Mesenchymal stem cell (in vitro differentiated cells and primary cell): ENCODE measurements at regions not wholly inside any gene's neighbourhood (a gene's known extent, or its start where the extent isn't known, plus 50 kb on each side); places are given as distances from the start of the nearest gene placed in this dataset.

Source experiments
- DNase-seq: peaks from one replicate; pipeline ENCODE4 v3.0.0-alpha.2; 2013
- H2AFZ ChIP-seq: one replicate; pipeline ENCODE4 v1.6.1; 2013; ENCODE audit warnings: low read depth, mild to moderate bottlenecking, control low read depth, inconsistent platforms, low read length, moderate library complexity
- H2AK5ac ChIP-seq: 2 replicates; pipeline ENCODE4 v1.6.1; 2013; ENCODE audit warnings: low read length, moderate library complexity, mild to moderate bottlenecking, inconsistent platforms; ENCODE audit not compliant: severe bottlenecking
- H2BK120ac ChIP-seq: one replicate; pipeline ENCODE4 v1.6.1; 2013; ENCODE audit warnings: low read depth, mild to moderate bottlenecking, inconsistent platforms, low read length, moderate library complexity
- H2BK12ac ChIP-seq, 2 experiments: one replicate each; pipeline ENCODE4 v1.6.1; 2013; ENCODE audit warnings: inconsistent platforms in 2 of 2, low read length in 2 of 2, mild to moderate bottlenecking in 2 of 2, moderate library complexity in 2 of 2, control low read depth in 1 of 2
- H2BK15ac ChIP-seq: one replicate; pipeline ENCODE4 v1.6.1; 2013; ENCODE audit warnings: mild to moderate bottlenecking, low read depth, inconsistent platforms; ENCODE audit not compliant: poor library complexity, severe bottlenecking
- H2BK5ac ChIP-seq: 2 replicates; pipeline ENCODE4 v1.6.1; 2013; ENCODE audit warnings: low read depth, mild to moderate bottlenecking, low read length, control low read depth, inconsistent platforms; ENCODE audit not compliant: poor library complexity, severe bottlenecking
- H3K14ac ChIP-seq, 2 experiments: one replicate each; pipeline ENCODE4 v1.6.1; 2013; ENCODE audit warnings: inconsistent platforms in 2 of 2, low read length in 2 of 2, control low read depth in 1 of 2, mild to moderate bottlenecking in 1 of 2, moderate library complexity in 1 of 2
- H3K18ac ChIP-seq, 2 experiments: one replicate each; pipeline ENCODE4 v1.6.1; 2013; ENCODE audit warnings: inconsistent platforms in 2 of 2, low read length in 2 of 2, control low read depth in 1 of 2, low read depth in 1 of 2, mild to moderate bottlenecking in 1 of 2
- H3K23ac ChIP-seq, 2 experiments: one replicate each; pipeline ENCODE4 v1.6.1; 2013; ENCODE audit warnings: inconsistent platforms in 2 of 2, low read length in 2 of 2, mild to moderate bottlenecking in 2 of 2, moderate library complexity in 2 of 2, control low read depth in 1 of 2
- H3K27ac ChIP-seq: 2 replicates; pipeline ENCODE4 v1.5.1; 2013; ENCODE audit warnings: mild to moderate bottlenecking, moderate library complexity, low read length, control low read depth, inconsistent platforms; ENCODE audit not compliant: poor library complexity, severe bottlenecking
- H3K27me3 ChIP-seq, 2 experiments: 2 replicates each; pipeline versions ENCODE4 v1.6.1 to v1.7.0; 2013; ENCODE audit warnings: low read length in 2 of 2, mild to moderate bottlenecking in 2 of 2, moderate library complexity in 2 of 2, control low read depth in 1 of 2, inconsistent platforms in 1 of 2; ENCODE audit not compliant: control insufficient read depth in 1 of 2, insufficient read depth in 1 of 2
- H3K36me3 ChIP-seq, 2 experiments: 2 replicates each; pipeline versions ENCODE4 v1.6.1 to v1.7.0; 2013; ENCODE audit warnings: low read length in 2 of 2, control low read depth in 1 of 2, inconsistent platforms in 1 of 2, low read depth in 1 of 2, mild to moderate bottlenecking in 1 of 2; ENCODE audit not compliant: insufficient read depth in 2 of 2, control insufficient read depth in 1 of 2
- H3K4ac ChIP-seq, 2 experiments: one replicate each; pipeline ENCODE4 v1.6.1; 2013; ENCODE audit warnings: inconsistent platforms in 2 of 2, low read length in 2 of 2, mild to moderate bottlenecking in 2 of 2, moderate library complexity in 2 of 2, control low read depth in 1 of 2, low read depth in 1 of 2
- H3K4me1 ChIP-seq: 2 replicates; pipeline ENCODE4 v1.6.1; 2013; ENCODE audit warnings: low read depth, low read length, control low read depth; ENCODE audit not compliant: control insufficient read depth, insufficient read depth
- H3K4me2 ChIP-seq: 2 replicates; pipeline ENCODE4 v1.6.1; 2013; ENCODE audit warnings: low read length, mild to moderate bottlenecking, inconsistent platforms; ENCODE audit not compliant: poor library complexity, severe bottlenecking
- H3K4me3 ChIP-seq, 2 experiments: 2 replicates each; pipeline versions ENCODE4 v1.5.1 to v1.7.0; 2013; ENCODE audit warnings: low read length in 2 of 2, mild to moderate bottlenecking in 2 of 2, control low read depth in 1 of 2, low read depth in 1 of 2; ENCODE audit not compliant: insufficient read depth in 1 of 2
- H3K79me1 ChIP-seq: replicated peaks from 2 replicates; pipeline ENCODE4 v1.6.1; 2013; ENCODE audit warnings: mild to moderate bottlenecking, control low read depth, low read length, inconsistent platforms; ENCODE audit not compliant: poor library complexity, severe bottlenecking
- H3K9ac ChIP-seq: 2 replicates; pipeline ENCODE4 v1.7.0; 2013; ENCODE audit warnings: mild to moderate bottlenecking, low read length, moderate library complexity
- H3K9me3 ChIP-seq: 2 replicates; pipeline ENCODE4 v1.7.0; 2013; ENCODE audit warnings: mild to moderate bottlenecking, low read length; ENCODE audit not compliant: control insufficient read depth
- H4K8ac ChIP-seq: one replicate; pipeline ENCODE4 v1.6.1; 2013; ENCODE audit warnings: inconsistent platforms, mild to moderate bottlenecking, low read length, moderate library complexity
- H4K91ac ChIP-seq: one replicate; pipeline ENCODE4 v1.6.1; 2013; ENCODE audit warnings: mild to moderate bottlenecking, low read length, inconsistent platforms
- WGBS: methylation state at CpG from one replicate; pipeline ENCODE4 v1.1.7; 2013; ENCODE audit warnings: mixed read lengths; 5-methylcytosine and 5-hydroxymethylcytosine counted together

GRCh38 chr1:188314557-188315137 lies 1485.9 kb downstream of the PLA2G4A start:
- H3K4me1 ChIP-seq: no peaks in the 10 kb centered on the region
- no peak for DNase-seq
- H2BK5ac ChIP-seq: no peak overlapping the region
- H3K9me3 ChIP-seq: peaks cover 8% of the 10 kb centered on the region
- no peaks in the 10 kb centered on the region for H3K27me3 ChIP-seq
- H3K9ac ChIP-seq: no peak overlapping the region
- no peak overlapping the region for H2AFZ ChIP-seq
- no peak overlapping the region for H3K18ac ChIP-seq
- H3K4me2 ChIP-seq: no peak overlapping the region
- H2BK120ac ChIP-seq: no peak overlapping the region
- H2AK5ac ChIP-seq: no peak overlapping the region
- H2BK12ac ChIP-seq: no peak overlapping the region
- H3K4me3 ChIP-seq: no peak overlapping the region
- H4K91ac ChIP-seq: no peak overlapping the region
- no peaks in the 10 kb centered on the region for H3K36me3 ChIP-seq
- H4K8ac ChIP-seq: no peak overlapping the region
- H3K23ac ChIP-seq: no peak overlapping the region
- H3K4ac ChIP-seq: no peak overlapping the region
- H3K27ac ChIP-seq: no peak overlapping the region
- H2BK15ac ChIP-seq: no peak overlapping the region
- no peaks in the 10 kb centered on the region for H3K79me1 ChIP-seq
- H3K14ac ChIP-seq: no peak overlapping the region

DNA sequence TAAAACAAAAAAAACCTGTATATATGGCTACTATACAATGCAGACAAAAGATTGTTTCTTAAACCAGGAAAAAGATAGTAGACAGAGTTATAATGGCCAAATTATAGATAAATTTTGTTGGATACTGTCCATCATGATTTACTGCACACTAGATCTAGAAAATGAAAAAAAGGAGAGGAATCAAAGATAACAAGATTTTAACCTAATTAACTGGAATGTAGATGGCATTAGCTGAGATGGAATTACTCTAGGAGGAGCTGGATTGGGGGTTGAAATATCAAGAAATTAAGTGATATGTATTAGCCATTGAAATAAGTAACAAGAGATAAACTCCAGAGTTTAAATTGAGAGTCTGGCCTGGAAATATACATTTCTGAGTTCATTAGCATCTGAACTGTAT lies 1489.1 kb downstream of the PLA2G4A start:
- no peak overlapping the region for H3K27ac ChIP-seq
- H3K23ac ChIP-seq: no peak overlapping the region
- DNase-seq: no peak
- H2AK5ac ChIP-seq: no peak overlapping the region
- no peak overlapping the region for H3K14ac ChIP-seq
- no peak overlapping the region for H2BK15ac ChIP-seq
- H3K18ac ChIP-seq: no peak overlapping the region
- H2BK5ac ChIP-seq: no peak overlapping the region
- H3K79me1 ChIP-seq: no peaks in the 10 kb centered on the region
- no peaks in the 10 kb centered on the region for H3K4me1 ChIP-seq
- H3K36me3 ChIP-seq: no peaks in the 10 kb centered on the region
- H4K91ac ChIP-seq: no peak overlapping the region
- no peak overlapping the region for H3K4ac ChIP-seq
- no peak overlapping the region for H2AFZ ChIP-seq
- no peak overlapping the region for H4K8ac ChIP-seq
- H3K4me3 ChIP-seq: no peak overlapping the region
- no peaks in the 10 kb centered on the region for H3K27me3 ChIP-seq
- peaks cover 8% of the 10 kb centered on the region for H3K9me3 ChIP-seq
- no peak overlapping the region for H2BK12ac ChIP-seq
- no peak overlapping the region for H2BK120ac ChIP-seq
- H3K4me2 ChIP-seq: no peak overlapping the region
- H3K9ac ChIP-seq: no peak overlapping the region

GRCh38 chr1:188325211-188325610 lies 1496.5 kb downstream of the PLA2G4A start:
- H2BK12ac ChIP-seq: no peak overlapping the region
- DNase-seq: no peak
- H3K79me1 ChIP-seq: no peaks in the 10 kb centered on the region
- no peak overlapping the region for H3K27ac ChIP-seq
- no peak overlapping the region for H3K4ac ChIP-seq
- no peak overlapping the region for H3K4me3 ChIP-seq
- no peak overlapping the region for H2BK15ac ChIP-seq
- H3K27me3 ChIP-seq: no peaks in the 10 kb centered on the region
- H3K36me3 ChIP-seq: no peaks in the 10 kb centered on the region
- no peaks in the 10 kb centered on the region for H3K9me3 ChIP-seq
- H3K9ac ChIP-seq: no peak overlapping the region
- H2AFZ ChIP-seq: no peak overlapping the region
- H3K14ac ChIP-seq: no peak overlapping the region
- H3K4me1 ChIP-seq: no peaks in the 10 kb centered on the region
- no peak overlapping the region for H2BK120ac ChIP-seq
- H3K18ac ChIP-seq: no peak overlapping the region
- H3K4me2 ChIP-seq: no peak overlapping the region
- H3K23ac ChIP-seq: no peak overlapping the region
- H2AK5ac ChIP-seq: no peak overlapping the region
- H4K8ac ChIP-seq: no peak overlapping the region
- H4K91ac ChIP-seq: no peak overlapping the region
- WGBS: 94% methylated on average over 3 of the region's 3 CpGs
- H2BK5ac ChIP-seq: no peak overlapping the region

- H3K9me3 ChIP-seq: peaks cover 7% of the 10 kb centered on the region
- H2BK12ac ChIP-seq: no peak overlapping the region
- no peak overlapping the region for H3K27ac ChIP-seq
- H2AFZ ChIP-seq: no peak overlapping the region
- 95% methylated on average over 1 of the region's 1 CpG for WGBS
- no peaks in the 10 kb centered on the region for H3K36me3 ChIP-seq
- H3K79me1 ChIP-seq: no peaks in the 10 kb centered on the region
- no peaks in the 10 kb centered on the region for H3K27me3 ChIP-seq
- no peak overlapping the region for H3K14ac ChIP-seq
- no peak overlapping the region for H2BK5ac ChIP-seq
- no peak overlapping the region for H2BK15ac ChIP-seq
- H3K4me2 ChIP-seq: no peak overlapping the region
- no peak overlapping the region for H2BK120ac ChIP-seq
- H3K4ac ChIP-seq: no peak overlapping the region
- H2AK5ac ChIP-seq: no peak overlapping the region
- H3K9ac ChIP-seq: no peak overlapping the region
- no peaks in the 10 kb centered on the region for H3K4me1 ChIP-seq
- no peak overlapping the region for H3K4me3 ChIP-seq
- H4K8ac ChIP-seq: no peak overlapping the region
- DNase-seq: no peak
- no peak overlapping the region for H3K18ac ChIP-seq
- no peak overlapping the region for H3K23ac ChIP-seq
- no peak overlapping the region for H4K91ac ChIP-seq
Measured at GRCh38 chr1:188343914-188344313, 1515.2 kb downstream of the PLA2G4A start.
